Neural cell (in vitro differentiated cells): ENCODE measurements at regions not wholly inside any gene's neighbourhood (a gene's known extent, or its start where the extent isn't known, plus 50 kb on each side); places are given as distances from the start of the nearest gene placed in this dataset.

ENCODE experiments used
- H2AFZ ChIP-seq: fragments of 200-600, 300-800 bp; sonication (generic), shearing (Covaris generic); 2 replicates; pipeline ENCODE4 v1.6.0; 2014; ENCODE audit warnings: low read depth, mild to moderate bottlenecking, antibody characterized with exemption, low read length, moderate library complexity
- H3F3A ChIP-seq: fragments of 200-600 bp; shearing (Covaris generic); 2 replicates; pipeline ENCODE4 v1.6.1; 2016; ENCODE audit warnings: mild to moderate bottlenecking, moderate library complexity, mixed read lengths, antibody characterized with exemption, low read length; ENCODE audit not compliant: insufficient read depth, poor library complexity, severe bottlenecking
- H3K27ac ChIP-seq: fragments of 200-600, 300-800 bp; sonication (generic), shearing (Covaris generic); 2 replicates; pipeline ENCODE4 v1.5.1; 2014; ENCODE audit warnings: mild to moderate bottlenecking, low read length, moderate library complexity
- H3K27me3 ChIP-seq: fragments of 300-800, 200-600 bp; sonication (generic), shearing (Covaris generic); 2 replicates; pipeline ENCODE4 v1.6.0; 2014; ENCODE audit warnings: mild to moderate bottlenecking, low read depth, low read length, moderate library complexity; ENCODE audit not compliant: insufficient read depth
- H3K36me3 ChIP-seq: fragments of 300-800, 200-600 bp; sonication (generic), shearing (Covaris generic); 2 replicates; pipeline ENCODE4 v1.5.1; 2014; ENCODE audit warnings: mild to moderate bottlenecking, antibody characterized with exemption, low read length, moderate library complexity; ENCODE audit not compliant: insufficient read depth
- H3K4me2 ChIP-seq: fragments of 300-800, 200-600 bp; sonication (generic), shearing (Covaris generic); 2 replicates; pipeline ENCODE4 v1.6.0; 2014; ENCODE audit warnings: mild to moderate bottlenecking, low read length
- H3K4me3 ChIP-seq: fragments of 300-800, 200-600 bp; sonication (generic), shearing (Covaris generic); 2 replicates; pipeline ENCODE4 v1.5.1; 2014; ENCODE audit warnings: mild to moderate bottlenecking, low read length, moderate library complexity
- H3K79me2 ChIP-seq: fragments of 200-600 bp; shearing (Covaris generic); replicated peaks from 2 replicates; pipeline ENCODE4 v1.6.0; 2014; ENCODE audit warnings: mild to moderate bottlenecking, low read length, moderate library complexity; ENCODE audit not compliant: insufficient read depth
- H3K9ac ChIP-seq: fragments of 300-800, 200-600 bp; sonication (generic), shearing (Covaris generic); 2 replicates; pipeline ENCODE4 v1.6.1; 2016; ENCODE audit warnings: mild to moderate bottlenecking, low read length, mixed read lengths
- H3K9me2 ChIP-seq: fragments of 200-600 bp; shearing (Covaris generic); 2 replicates; pipeline ENCODE4 v1.6.1; 2016; ENCODE audit warnings: mild to moderate bottlenecking, low read length, mixed read lengths; ENCODE audit not compliant: insufficient read depth
- H3K9me3 ChIP-seq: fragments of 200-600, 300-800 bp; sonication (generic), shearing (Covaris generic); 2 replicates; pipeline ENCODE4 v1.6.1; 2016; ENCODE audit warnings: mild to moderate bottlenecking, mixed run types, low read length, moderate library complexity, mixed read lengths
- H4K20me1 ChIP-seq: fragments of 200-600 bp; shearing (Covaris generic); 2 replicates; pipeline ENCODE4 v1.6.1; 2016; ENCODE audit warnings: mild to moderate bottlenecking, mixed run types; ENCODE audit not compliant: insufficient read depth
- CTCF ChIP-seq: fragments of 450-650 bp; IDR thresholded peaks from 2 replicates; pipeline ENCODE4 v1.5.1; 2014; ENCODE audit warnings: antibody characterized with exemption, mild to moderate bottlenecking, moderate library complexity; ENCODE audit not compliant: poor library complexity, severe bottlenecking
- EP300 ChIP-seq: fragments of 450-650 bp; conservative IDR thresholded peaks from 2 replicates; pipeline ENCODE4 v1.6.1; 2014; ENCODE audit warnings: antibody characterized with exemption, mild to moderate bottlenecking, moderate library complexity; ENCODE audit not compliant: poor library complexity, severe bottlenecking
- EZH2 ChIP-seq: fragments of 200-600, 300-800 bp; shearing (Covaris generic), sonication (generic); IDR thresholded peaks from 2 replicates; pipeline ENCODE4 v1.6.1; 2014; ENCODE audit warnings: antibody characterized with exemption, low read length, borderline replicate concordance, mild to moderate bottlenecking; ENCODE audit not compliant: insufficient read depth, poor library complexity, severe bottlenecking
- MXI1 ChIP-seq: fragments of 450-650 bp; conservative IDR thresholded peaks from 2 replicates; pipeline ENCODE4 v1.6.1; 2014; ENCODE audit warnings: antibody characterized with exemption, mild to moderate bottlenecking; ENCODE audit not compliant: poor library complexity, severe bottlenecking
- POLR2AphosphoS5 ChIP-seq: IDR thresholded peaks from 2 replicates; pipeline ENCODE4 v1.6.1; 2012
- RAD21 ChIP-seq: fragments of 450-650 bp; conservative IDR thresholded peaks from 2 replicates; pipeline ENCODE4 v1.6.1; 2014; ENCODE audit warnings: antibody characterized with exemption, mild to moderate bottlenecking, moderate library complexity
- REST ChIP-seq: IDR thresholded peaks from 2 replicates; pipeline ENCODE4 v1.6.1; 2012; ENCODE audit warnings: borderline replicate concordance
- SMC3 ChIP-seq: fragments of 450-650 bp; conservative IDR thresholded peaks from 2 replicates; pipeline ENCODE4 v1.6.1; 2014; ENCODE audit warnings: antibody characterized with exemption, mild to moderate bottlenecking, moderate library complexity; ENCODE audit not compliant: poor library complexity
- TAF1 ChIP-seq: IDR thresholded peaks from 2 replicates; pipeline ENCODE4 v1.6.1; 2012; ENCODE audit warnings: low read depth

DNA sequence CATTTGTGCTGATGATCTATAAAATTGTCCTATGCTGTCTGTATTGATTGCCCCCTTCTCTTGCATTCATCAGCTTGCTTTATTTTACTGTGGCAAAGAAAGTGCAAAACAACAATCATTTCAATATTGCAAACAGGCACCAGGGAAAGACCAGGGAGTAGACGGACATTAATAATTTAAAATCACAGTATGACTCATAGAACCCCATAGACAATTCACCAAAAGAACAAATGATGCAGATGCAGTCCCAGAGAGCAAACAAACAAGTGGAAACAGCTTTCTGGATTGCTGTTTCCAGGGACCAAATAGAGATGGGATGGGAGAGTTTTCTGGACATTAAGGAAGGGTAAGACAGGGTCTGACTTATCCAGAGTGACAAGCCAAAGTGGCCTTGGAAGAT lies 70.1 kb downstream of the ABCC12 start:
- H3K9me2 ChIP-seq, result no peaks in the 10 kb centered on the region
- H3K4me3 ChIP-seq, result no peak overlapping the region
- TF ChIP-seq POLR2AphosphoS5 (no peak), TAF1 (no peak), MXI1 (no peak), RAD21 (no peak), EP300 (no peak), EZH2 (no peak), CTCF (no peak), REST (no peak), SMC3 (no peak)
- no peak overlapping the region for H3K27ac ChIP-seq
- H3K9ac ChIP-seq, result no peak overlapping the region
- no peaks in the 10 kb centered on the region for H3K36me3 ChIP-seq
- H3F3A ChIP-seq, result no peaks in the 10 kb centered on the region
- H4K20me1 ChIP-seq, result no peaks in the 10 kb centered on the region
- H3K27me3 ChIP-seq, result no peaks in the 10 kb centered on the region
- H2AFZ ChIP-seq, result no peak overlapping the region
- H3K79me2 ChIP-seq, result no peaks in the 10 kb centered on the region
- no peak overlapping the region for H3K4me2 ChIP-seq
- H3K9me3 ChIP-seq, result no peaks in the 10 kb centered on the region

DNA sequence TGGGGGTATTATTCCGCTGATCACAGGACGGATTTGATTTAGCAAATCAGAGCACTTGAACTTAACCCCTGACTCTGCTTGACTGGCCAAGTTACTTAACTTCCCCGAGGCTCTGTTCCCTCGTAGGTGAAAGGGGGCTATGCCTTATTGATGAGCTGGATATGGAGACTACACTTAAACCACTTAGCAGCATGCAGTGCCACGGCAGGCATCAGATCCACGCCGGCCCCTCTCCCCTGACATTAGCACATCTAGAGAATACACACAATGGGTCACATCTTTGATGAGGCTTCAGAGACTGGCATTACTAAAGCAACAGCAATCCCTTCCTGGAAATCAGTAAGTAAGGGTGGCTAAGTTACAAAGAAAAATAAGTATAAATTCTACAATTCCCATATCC lies 71.0 kb downstream of the ABCC12 start:
- Histone ChIP-seq H3K9me2 (no peaks in the 10 kb centered on the region), H3F3A (no peaks in the 10 kb centered on the region), H3K4me3 (no peak overlapping the region), H3K79me2 (no peaks in the 10 kb centered on the region), H3K9me3 (no peaks in the 10 kb centered on the region), H3K36me3 (no peaks in the 10 kb centered on the region), H3K27me3 (no peaks in the 10 kb centered on the region), H3K27ac (no peak overlapping the region), H4K20me1 (no peaks in the 10 kb centered on the region), H2AFZ (no peak overlapping the region), H3K9ac (no peak overlapping the region), H3K4me2 (no peak overlapping the region)
- TF ChIP-seq REST, result no peak
- TF ChIP-seq POLR2AphosphoS5, result no peak
